NCI-H1930 (cell line): ENCODE measurements at regions not wholly inside any gene's neighbourhood (a gene's known extent, or its start where the extent isn't known, plus 50 kb on each side); places are given as distances from the start of the nearest gene placed in this dataset.
"Not testable (repeated sequence)": the region's sequence is repeated elsewhere in the genome, so short reads cannot be mapped to it uniquely, and the experiment has no call there.

Source experiments
- DNase-seq, 2 experiments: peaks; one replicate each; lab custom pipeline; 2025; lab: John Stamatoyannopoulos, UW

DNA sequence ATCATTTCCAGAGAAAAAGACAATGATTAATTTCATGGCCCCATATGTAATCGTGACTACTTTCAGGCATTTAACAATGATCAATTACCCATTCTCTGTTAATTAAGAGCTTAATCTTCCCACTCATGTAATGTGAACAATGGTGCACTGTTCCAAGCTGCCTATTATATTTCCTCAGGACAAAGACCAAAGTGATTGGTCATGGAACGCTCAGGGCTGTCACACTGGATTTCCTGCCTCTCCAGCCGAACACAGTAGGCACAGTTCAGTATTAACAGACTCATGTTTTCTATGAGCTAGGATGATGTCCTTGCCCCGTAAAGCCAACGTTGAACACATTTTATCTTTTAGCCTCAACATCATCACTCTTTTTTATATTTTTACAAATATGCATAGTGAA lies 142.7 kb upstream of the FZD8 start:
- no peak for DNase-seq

DNA sequence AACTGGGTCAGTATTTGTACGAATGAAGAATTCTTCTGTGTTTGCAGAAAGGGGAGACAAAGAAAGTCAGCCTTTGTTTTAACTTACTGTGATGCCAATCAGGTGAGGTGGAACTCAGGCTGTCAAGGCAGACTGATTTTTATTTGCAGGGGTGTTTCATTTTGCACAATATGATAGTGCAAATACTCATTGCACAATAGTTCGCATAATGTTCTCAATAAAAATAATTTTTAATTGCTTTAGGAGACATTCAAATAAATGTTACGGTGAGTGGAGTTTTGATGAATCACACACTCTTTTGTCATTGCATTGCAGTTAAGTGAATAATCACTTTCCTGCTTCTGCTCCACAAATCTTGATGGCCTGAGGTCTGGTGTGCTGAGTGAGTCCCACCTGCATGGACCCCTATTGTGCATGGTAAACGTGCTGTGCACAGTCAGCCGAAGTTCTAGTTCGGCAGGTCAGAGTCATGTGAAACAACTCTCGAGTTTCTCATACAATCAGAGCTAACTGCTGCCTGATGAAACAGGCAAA lies 141.3 kb upstream of the FZD8 start:
- no peak for DNase-seq

DNA sequence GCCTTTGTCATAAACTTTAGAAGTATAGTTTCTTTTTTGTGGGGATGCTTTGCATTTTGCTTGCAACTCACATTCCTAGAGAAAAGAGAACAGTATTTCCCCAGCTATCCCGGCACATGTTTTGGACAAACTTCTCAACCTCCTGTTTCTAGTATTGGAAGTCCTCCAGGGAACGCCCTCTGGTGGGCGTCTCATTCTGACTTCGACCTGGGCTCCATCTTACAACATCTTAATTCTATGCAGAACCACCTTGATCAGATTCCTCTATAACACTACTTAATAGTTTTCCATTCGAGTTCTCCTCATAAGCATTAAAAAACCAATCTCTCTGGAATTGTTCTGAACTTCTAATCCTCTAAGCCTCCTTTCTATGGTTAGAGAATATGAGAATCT lies 139.5 kb upstream of the FZD8 start:
- DNase-seq, result no peak

DNA sequence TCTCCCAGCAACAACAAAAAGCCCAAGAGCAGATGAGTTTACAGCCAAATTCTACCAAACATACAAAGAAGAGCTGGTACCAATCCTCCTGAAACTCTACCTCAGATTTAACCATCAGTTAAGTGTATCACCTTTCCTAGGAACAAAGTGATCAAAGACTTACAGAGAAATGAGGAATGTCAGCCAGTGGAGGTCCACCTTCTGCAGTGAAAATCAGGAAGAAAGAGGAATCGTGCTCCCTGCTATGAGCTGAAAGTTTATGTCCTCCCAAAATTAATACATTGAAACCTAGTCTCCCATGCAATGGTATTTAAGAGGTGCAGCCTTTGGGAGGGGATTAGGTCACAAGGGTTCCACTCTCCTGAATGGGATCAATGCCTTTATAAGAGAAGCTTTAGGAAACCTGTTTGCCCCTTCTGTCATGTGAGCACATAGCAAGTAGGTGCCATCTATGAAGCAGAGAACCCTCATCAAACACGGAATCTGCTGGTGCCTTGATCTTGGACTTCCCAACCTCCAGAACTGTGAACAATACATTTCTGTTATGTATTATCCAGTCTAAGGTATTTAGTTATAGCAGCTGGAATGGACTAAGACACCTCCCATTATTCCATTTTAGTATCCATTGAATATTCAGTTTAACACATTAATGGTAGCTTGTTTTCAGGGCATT lies 139.0 kb upstream of the FZD8 start:
- DNase-seq, result no peak

DNA sequence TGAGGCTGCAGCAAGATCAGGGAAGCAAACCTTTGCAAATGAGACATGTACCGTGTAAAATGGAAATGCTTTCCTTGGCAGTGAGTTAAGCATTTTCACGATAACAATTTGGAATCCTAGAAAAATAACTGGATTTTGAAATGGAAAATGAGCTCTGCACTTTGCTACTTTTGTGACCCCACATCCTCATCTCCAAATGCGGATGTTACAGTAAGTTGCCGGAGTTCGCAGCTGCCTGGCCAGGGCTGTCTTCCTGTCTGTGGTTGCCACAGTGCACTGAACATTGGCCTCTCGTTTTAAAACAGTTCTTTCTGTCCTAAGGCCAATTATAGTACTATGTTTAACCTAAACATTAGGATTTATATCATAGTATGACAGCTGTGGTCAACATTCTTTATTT lies 136.2 kb upstream of the FZD8 start:
- no peak for DNase-seq

DNA sequence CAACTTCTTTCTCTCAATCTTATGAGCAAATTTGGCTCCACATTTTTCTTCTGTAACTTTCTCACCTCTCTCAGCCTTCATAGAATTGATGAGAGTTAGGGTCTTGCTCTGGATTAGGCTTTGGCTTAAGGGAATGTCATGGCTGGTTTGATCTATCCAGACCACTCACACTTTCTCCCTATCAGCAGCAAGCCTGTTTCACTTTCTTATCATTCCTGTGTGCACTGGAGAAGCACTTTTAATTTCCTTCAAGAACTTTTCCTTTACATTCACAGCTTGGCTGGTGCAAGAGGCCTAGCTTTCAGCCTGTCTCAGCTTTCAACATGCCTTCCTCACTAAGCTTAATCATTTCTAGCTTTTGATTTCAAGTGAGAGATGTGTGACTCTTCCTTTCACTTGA lies 134.5 kb upstream of the FZD8 start:
- not testable (repeated sequence) for DNase-seq

DNA sequence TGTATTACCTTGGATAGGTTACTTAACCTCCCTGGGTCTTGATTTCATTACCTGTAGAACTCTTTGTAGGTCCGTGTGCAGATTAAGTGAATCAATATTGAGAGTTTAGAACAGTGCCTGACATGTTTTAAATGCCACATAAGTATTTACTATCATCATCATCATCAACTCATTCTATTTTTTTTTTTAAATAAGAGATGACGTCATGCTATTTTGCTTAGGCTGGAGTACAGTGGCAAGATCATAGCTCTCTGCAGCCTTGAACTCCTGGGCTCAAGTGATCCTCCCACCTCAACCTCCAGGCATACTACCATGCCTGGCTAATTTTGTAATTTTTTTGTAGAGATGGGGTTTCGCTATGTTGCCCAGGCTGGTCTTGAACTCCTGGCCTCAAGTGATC lies 132.0 kb upstream of the FZD8 start:
- DNase-seq, result no peak

DNA sequence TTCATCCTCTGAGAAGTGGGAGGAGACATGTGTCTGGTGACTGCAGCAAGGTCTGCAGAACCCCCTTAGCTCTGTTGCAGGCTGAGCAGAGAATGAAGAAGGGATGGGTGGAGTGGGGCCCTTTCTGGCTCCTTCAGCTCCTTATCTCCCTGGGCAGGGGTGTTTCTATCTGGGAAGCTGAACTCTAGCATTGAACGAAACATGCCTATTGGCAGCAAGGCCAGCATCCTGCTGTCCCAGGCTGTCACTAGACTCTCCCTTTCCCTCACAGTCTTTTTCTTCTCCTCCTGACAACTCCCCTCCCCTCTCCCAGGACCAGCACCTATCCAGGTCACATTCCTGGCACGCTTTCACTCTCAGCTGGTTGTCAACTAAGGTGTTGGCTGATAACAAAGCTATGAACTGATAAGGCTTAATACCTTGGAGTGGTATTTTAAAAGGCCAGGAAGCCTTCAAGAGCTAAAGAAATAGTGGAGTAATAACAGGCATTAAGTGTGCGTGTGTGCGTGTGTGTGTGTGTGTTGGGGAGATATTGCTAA lies 128.8 kb upstream of the FZD8 start:
- no peak for DNase-seq

DNA sequence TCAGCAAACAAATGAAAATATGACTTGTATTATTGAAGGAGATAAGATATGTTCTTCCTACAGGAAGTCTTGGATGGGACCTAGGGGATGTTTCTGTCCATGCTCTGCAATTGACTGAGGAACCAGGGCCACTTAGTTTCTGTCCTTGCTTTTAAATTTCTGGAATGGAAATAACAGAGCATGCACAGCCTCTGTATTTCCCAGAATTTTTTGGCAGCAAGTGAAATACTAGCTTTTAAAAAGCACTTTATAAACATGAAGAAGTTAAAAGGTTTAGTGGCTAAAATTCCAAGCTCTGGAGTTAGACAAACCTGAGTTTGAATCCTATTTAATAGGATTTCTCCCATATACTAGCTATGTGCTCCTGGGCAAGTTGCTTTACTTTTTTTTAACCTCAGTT lies 127.7 kb upstream of the FZD8 start:
- no peak for DNase-seq

DNA sequence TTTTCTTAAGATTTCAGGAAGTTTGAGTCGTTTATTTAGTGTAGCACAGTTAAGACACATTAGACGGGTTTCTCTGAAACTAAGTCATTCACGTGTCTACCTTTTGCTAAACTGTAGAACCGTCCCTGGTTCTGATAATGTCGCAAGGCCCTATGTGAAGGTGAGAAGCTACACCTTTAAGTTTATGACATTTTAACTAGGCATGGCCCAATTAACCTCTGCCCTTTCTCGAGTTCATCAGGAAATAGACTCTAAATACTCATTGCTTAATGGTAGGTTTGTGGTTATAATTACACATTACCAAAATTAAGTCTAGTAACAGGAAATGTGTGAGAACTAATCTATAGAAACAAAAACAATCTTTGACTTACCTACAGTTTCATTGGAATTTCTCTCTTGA lies 126.6 kb upstream of the FZD8 start:
- DNase-seq, result no peak

DNA sequence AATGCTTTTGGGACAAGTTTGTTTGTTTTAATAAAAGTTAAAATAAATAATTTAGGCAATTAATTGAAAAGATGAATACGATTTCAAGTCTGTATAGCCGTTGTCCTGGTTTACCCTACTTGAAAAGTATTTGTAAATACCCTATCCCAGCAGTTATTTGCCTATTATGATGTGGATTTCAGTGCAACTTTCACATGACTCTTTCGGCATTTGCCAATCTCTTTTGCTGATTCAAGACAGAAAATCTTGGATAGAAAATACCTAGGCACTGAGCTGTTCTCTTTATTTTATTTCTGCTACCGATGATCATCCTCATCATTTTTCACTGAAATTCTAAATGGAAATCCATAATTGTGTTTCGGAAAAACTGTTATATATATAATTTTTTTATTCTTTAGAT lies 125.9 kb upstream of the FZD8 start:
- no peak for DNase-seq

DNA sequence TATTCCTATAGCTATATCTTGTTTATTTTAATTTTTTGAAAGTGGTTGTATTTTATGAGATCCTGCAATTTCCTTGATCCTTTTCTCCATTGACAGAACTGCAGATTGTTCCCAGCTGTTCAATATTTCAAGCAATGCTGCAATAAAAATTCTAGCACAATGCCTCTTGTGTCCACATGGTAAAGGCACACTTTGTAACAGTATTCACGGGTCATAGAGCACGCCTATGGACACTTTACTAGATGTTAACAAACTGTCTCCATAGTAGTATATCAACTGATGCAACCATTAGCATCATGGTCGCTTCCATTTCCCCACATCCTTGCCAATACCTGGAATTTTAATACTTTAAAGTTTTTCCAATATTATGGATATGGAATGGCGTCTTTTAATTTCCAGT lies 123.9 kb upstream of the FZD8 start:
- no peak for DNase-seq

DNA sequence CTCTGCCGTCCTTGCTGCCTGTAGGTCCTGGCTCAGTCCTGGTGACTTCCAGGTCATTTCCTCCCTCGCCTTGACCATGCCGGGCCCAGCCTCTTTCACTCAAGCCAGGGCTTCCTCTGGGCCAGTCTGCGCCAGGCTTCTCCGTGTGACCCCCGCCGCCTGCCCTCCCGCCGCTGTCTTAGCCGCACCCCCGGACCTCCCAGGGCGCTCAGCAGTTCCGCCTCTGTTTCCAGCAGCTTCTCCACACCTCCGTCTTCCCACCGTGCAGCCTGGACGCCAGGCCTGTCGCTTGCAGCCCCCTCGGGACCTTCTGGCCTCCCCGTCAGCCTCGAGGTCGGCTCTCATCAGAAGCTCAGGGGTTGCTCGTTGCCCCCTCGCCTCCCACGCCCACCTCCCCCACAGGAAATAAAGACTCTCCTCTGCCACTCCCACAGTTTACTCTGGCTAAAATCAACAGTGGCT lies 123.0 kb upstream of the FZD8 start:
- DNase-seq, result no peak

DNA sequence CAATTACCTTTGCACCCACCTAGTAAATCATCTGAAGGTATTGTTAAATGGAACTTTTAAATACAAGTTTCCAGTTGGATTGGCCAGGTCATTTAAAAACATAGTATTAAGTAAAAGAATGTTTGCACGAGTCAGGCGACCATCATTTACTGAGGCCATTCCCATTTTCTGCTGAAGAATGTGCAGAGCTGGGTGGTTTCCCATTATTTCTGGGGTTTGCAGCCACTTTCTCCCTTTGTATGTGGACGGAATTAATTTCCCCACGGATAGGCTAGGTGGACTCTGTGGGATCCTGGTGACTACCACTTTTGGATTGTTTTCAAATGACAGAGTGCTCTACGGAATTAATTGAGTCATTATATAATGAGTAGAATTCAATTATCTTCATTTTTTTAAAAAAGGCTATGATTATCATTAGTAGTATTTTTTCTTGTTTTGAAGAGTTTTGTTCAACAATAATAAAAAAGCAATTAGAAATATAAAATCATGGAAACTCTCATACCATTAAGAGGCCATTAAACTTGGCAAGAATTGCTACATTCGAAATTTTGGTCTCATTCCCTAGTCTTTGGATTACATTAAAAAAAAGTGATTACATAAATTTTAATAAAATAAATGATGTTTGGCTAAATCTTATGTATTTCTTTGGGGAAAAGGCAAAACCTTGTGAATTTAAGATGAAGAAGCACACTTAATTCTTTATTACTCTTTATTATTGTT lies 120.4 kb upstream of the FZD8 start:
- no peak for DNase-seq

DNA sequence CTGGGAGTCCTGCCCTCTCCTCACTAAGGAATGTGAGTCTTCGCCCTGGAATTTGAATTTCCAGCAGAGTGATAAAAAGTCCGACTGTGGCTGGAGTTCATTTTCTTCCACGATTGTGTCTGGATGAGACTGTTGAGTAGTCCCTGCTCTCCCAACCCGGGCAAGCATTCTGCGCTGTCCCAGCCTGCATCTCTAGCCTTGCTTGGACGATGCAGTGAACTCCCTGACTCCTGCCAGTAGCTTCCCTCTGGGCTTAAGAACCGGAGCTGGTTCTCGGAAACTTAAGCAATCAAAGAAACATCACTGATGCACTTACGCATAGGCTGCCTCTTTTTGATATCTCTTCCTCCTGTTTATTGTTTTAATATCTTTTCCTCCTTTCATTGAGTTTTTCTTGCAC lies 116.0 kb upstream of the FZD8 start:
- DNase-seq, result no peak

DNA sequence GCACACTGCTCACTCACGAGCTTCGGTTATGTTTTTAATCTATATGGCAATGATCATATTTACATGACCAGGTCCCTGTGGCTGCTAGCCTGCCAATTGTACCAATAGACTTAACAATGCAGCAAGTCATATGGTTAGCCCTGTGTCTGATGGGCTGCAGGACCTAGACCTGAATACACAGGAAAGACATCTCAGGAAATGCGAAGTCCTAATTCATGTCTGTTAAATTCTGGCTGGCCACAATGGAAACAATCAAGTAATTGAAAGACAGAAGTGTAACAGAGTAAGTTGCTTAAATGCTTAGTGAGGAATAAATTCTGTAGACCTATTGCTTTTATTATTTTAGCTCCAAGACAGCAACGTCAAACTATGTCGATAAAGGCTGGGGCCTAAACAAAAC lies 112.4 kb upstream of the FZD8 start:
- no peak for DNase-seq

DNA sequence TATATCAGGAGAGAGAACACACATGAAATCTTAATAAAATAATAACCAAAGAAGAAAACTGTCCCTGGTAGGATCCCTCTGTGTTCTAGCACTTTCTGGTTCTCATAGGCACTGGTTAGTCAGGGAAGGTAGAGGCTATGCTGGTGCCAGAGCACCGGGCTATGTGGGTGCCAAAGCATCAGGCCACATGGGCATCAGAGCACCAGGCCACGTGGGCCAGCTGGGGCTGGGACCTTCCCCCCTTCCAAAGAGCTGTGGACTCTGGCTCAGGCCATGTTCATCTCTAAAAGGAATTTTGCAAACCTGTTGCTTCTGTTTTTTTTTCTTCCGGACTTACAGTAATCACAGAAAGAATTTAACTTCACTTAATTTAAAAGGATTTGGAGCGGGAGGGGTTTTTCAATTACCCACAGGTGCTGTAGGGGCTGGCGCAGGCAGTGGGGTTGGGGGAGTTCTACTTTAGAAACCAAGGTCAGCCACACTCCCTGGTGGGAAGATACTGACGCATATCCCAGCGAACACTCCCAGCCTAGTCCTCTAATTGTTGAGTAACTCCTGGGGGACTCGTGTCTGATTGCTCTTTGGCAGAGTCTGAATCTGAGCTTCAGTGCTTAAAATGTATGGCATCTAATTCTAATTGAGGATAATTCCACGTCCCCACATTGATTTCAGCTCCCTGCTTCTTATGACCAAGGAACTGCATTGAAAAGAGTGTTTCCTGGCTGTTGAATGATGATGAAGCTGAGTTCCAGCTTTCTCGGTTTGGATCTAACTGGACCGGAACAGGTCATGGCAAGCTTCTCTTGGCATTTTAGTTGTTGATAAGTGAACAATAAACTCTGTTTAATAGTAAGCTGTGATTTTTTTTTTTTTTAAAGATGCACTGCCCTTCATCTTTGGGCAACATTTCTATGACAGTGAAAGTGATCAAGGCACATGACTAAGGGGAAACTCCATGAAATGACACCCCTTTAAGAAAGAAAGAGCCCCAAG lies 110.7 kb upstream of the FZD8 start:
- no peak for DNase-seq

DNA sequence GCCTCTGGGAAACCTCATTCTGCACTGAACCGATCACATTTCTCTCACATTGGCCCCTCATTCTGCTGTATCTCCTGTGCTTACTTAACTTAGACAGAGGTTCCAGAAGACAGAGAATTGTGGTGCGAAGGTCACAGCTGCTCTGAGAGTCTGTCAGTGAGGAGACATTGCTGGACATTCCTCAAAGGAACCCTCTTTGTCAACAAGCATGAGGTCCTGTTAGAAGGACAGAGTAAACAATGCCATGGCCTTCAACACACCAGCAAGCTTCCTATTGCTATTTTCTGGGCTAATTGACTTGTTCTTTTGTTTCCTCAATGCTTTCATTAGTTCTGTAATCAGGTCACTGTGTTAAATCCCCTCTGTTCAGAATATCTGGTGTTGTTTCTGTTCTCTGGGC lies 109.3 kb upstream of the FZD8 start:
- DNase-seq, result no peak

DNA sequence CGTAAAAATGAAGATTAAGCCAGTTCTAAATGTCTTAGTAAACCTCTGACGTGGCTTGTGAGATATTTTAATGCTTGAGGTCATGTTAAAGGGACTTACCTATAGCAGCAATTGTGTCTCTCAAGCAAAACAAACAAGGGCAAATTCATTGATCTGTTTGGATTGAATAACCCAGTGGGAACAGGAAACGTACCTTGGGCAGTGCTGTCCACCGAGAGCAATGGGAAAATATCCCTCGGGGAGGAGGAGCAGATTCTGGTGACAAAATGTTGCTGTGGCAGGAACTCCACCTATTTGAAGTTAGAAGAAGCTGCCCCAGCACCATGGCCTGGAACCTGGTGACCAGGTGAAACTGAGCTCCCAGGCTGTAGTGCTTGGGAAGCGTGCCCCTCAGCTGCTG lies 107.1 kb upstream of the FZD8 start:
- DNase-seq, result no peak

DNA sequence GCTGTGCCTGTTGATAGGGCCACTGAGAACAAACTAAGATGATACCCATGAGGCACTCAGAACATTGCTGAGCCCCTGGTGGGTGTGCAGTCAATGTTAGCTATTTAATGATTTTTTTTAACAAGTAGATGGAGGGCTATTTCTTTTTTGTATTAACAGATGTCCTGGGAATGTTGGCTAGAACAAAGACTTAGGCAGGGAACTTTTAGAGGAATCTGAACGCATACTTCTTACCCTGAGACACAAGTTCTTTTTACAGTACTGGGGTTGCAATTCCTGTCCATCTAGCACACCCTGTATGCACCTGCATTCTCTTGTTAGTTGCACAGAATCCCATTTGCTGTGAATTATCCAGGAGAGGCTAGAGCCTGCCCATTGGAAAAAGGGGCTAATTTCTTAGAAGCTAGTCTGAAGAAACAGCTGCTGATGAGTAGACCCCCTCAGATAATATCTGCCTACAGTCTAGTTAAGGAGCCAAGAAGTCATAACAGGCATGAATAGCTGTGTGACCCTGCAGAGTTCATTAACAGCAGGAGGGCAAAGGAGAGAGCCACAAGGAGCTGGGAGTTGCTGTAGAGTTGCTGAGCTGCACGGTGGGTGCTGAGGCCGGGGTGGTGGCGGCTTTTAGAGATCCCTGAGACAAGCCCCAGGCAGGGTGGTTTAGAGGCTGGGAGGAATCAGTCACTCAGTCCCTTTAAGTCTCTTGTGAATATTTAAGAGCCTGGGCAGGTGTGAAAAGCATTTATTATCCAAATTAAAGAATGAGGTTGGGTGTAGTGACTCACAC lies 103.7 kb upstream of the FZD8 start:
- DNase-seq, result no peak

DNA sequence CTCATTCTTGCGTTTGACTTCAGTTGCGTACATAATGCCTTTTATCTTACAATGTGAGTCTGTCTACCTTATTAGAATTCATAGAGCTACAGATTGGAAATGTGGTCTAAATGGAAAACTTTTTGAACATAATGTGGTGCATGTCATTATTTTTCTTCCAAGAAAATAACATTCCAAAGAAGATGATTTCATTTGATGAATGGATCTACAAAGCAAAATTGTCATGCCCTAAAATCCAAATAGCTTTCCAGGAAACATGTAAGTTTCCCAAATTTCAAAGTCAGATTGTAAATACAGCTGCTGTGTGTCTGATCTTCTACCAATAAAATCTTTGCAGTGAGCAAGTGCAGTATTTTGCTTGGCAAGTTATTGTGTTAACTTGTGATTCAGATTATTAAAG lies 101.8 kb upstream of the FZD8 start:
- DNase-seq, result no peak
